GM06990 (cell line): ENCODE measurements at regions not wholly inside any gene's neighbourhood (a gene's known extent, or its start where the extent isn't known, plus 50 kb on each side); places are given as distances from the start of the nearest gene placed in this dataset.

ENCODE experiments used
- DNase-seq: peaks from one replicate; pipeline ENCODE4 v3.0.0-alpha.2; 2011; ENCODE audit not compliant: insufficient read length; ENCODE audit errors: extremely low read depth
- H3K27me3 ChIP-seq: replicated peaks from 2 replicates; pipeline ENCODE4 v1.6.0; 2011; ENCODE audit warnings: low read length; ENCODE audit not compliant: control insufficient read depth, insufficient read depth
- H3K36me3 ChIP-seq: 2 replicates; pipeline ENCODE4 v1.5.1; 2011; ENCODE audit warnings: low read length; ENCODE audit not compliant: control insufficient read depth, insufficient read depth
- H3K4me3 ChIP-seq: replicated peaks from 2 replicates; pipeline ENCODE4 v1.5.1; 2011; ENCODE audit warnings: low read depth, mild to moderate bottlenecking, control low read depth, low read length
- TF ChIP-seq, protein P1 (sequence below): IDR thresholded peaks from 2 replicates; pipeline ENCODE4 v1.5.1; 2011; ENCODE audit warnings: low read length, control low read depth, mild to moderate bottlenecking, inconsistent platforms; ENCODE audit not compliant: insufficient read depth, poor library complexity, severe bottlenecking

DNA sequence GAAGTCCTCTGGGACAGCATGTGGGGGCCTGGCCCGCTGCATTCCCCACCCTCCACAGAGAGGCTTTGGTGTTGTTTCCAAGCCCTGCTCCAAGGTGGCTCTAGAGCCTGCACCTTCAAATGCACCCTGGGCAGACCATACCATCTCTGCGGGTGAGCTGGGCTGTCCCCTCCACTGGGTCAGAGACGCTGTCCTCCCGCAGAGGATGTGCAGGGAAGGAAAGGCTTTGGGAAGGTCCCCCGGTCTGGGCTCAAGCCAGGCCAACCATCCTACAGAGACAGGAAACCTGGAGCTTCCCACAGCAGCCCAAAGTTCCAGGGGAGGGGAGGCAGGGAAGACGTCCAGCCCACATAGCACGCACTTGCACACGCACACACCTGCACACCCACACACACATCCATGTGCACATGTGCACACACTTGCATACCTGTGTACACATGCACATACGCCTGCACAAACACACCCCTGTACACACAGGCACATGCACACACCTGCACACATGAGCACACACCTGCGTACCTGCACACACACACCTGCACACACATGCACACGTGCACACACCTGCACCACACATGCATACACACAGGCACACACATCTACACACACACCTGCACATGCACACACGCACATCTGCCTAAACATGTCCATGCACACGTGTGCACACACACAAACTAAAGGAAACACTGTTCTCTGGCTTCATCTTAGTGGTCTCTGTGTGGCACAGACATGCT lies 155.4 kb downstream of the ERMARD start:
- TF ChIP-seq, protein P1, sequence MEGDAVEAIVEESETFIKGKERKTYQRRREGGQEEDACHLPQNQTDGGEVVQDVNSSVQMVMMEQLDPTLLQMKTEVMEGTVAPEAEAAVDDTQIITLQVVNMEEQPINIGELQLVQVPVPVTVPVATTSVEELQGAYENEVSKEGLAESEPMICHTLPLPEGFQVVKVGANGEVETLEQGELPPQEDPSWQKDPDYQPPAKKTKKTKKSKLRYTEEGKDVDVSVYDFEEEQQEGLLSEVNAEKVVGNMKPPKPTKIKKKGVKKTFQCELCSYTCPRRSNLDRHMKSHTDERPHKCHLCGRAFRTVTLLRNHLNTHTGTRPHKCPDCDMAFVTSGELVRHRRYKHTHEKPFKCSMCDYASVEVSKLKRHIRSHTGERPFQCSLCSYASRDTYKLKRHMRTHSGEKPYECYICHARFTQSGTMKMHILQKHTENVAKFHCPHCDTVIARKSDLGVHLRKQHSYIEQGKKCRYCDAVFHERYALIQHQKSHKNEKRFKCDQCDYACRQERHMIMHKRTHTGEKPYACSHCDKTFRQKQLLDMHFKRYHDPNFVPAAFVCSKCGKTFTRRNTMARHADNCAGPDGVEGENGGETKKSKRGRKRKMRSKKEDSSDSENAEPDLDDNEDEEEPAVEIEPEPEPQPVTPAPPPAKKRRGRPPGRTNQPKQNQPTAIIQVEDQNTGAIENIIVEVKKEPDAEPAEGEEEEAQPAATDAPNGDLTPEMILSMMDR = no peak
- Histone ChIP-seq H3K27me3 (no peaks in the 10 kb centered on the region), H3K4me3 (no peak overlapping the region), H3K36me3 (no peaks in the 10 kb centered on the region)
- DNase-seq = no peak

- no peaks in the 10 kb centered on the region for H3K36me3 ChIP-seq
- no peak overlapping the region for H3K4me3 ChIP-seq
- TF ChIP-seq, protein P1 = no peak
- H3K27me3 ChIP-seq = no peaks in the 10 kb centered on the region
- no peak for DNase-seq
These were observed 154.7 kb downstream of the ERMARD start for GRCh38 chr6:169906004-169906687.

DNA sequence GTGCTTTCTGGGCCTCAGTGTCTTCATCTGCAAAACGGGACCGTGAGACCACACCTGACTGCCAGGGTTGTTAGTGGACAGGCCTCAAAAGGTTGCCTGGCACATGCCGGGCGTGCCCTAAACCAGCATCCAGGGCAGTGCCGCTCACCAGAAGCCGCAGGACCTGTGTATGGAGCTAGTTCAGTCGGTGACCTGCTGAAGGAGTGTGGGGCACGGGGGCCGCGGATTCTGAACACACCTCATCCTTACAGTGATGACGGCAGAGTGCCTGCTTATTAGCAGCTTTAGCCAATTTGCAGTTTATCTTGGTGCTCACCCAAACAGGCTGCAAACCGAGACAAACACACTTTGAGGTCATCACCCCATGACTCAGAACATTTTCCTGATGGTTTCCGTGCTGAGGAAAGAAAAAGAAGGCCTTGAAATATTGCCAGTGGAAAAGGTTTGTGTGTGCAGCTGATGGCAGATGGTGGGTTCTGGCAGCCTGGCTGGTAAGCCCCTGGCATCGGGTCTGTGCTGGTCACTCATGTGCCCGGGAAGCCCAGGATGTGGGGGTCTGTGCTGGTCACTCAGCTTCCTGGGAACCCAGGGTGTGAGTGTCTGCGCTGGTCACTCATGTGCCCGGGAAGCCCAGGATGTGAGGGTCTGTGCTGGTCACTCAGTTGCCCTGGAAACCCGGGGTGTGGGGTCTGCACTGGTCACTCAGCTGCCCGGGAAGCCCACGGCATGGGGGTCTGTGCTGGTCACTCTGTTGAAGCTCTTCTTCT lies 153.8 kb downstream of the ERMARD start:
- DNase-seq = no peak
- Histone ChIP-seq H3K4me3 (no peak overlapping the region), H3K27me3 (no peaks in the 10 kb centered on the region), H3K36me3 (no peaks in the 10 kb centered on the region)
- TF ChIP-seq, protein P1 = no peak

DNA sequence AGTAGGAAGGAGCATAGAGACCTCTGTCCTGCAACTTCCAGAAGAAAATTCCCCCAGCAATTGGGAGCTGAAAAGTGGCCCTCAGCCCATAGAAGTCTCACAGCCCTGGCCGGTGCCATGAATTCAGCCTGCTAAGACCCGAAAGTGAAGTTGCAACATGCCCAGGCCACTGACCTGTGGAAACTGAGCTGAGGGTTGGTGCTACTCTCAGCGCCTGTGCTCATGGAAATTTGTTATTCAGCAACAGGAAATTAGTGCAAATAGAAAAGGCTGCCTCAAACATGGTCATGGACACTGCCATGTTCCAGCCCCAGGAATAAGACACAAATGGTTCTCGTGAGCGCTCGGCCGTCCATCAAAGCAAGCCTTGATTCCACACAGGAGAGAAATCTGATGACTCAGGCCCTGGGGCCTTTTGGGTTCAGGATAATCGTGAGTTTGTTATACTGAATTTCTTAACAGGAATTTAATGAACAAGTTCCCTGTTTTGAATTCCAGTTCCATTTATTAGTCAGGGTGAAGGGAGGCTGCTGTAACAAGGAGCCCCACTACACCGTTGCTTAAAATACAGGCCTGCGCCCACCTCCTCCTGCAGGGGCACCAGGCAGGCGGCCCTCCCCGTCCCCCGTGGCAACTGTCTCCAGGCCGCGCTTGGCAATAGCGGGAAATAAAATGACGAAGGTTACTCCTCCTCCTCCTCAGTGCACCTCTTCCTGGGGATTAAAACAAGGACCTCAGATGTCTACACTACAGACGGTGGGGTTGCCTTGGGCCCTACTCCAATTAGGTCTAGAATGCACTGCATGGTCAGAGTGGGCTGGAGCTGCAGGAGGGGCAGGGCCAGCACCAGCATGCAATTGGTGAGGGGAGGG lies 152.9 kb downstream of the ERMARD start:
- Histone ChIP-seq H3K36me3 (no peaks in the 10 kb centered on the region), H3K27me3 (no peaks in the 10 kb centered on the region), H3K4me3 (no peak overlapping the region)
- TF ChIP-seq, protein P1 = no peak
- no peak for DNase-seq

GRCh38 chr6:169903122-169903521 lies 151.7 kb downstream of the ERMARD start:
- H3K36me3 ChIP-seq = no peaks in the 10 kb centered on the region
- no peaks in the 10 kb centered on the region for H3K27me3 ChIP-seq
- TF ChIP-seq, protein P1 = no peak
- DNase-seq = no peak
- H3K4me3 ChIP-seq = no peak overlapping the region
